ENCODE measurements at regions not wholly inside any gene's neighbourhood (a gene's known extent, or its start where the extent isn't known, plus 50 kb on each side); places are given as distances from the start of the nearest gene placed in this dataset.

DNA sequence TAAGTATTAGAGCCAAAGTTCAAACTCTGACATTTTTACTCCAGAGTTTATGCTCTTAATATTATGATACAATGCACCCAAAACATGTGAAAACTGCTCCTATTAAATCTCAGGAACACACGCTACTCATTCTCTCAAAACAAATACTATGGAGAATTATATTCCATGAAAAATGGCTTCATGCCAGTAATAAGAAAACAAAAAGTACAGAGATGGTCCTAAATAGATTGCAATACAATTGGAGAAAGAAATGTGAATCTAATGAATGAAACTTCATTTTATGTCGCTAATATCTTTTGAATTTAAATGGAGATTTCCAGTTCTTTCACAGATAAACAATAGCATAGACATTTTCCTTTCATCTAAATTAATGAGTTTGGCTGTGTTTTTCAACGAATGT is 384.3 kb downstream of the ADAMTS20 start:
- TF ChIP-seq POLR2A (IDR thresholded peaks at IDR 0.05), result no peak
- TF ChIP-seq EP300 (IDR thresholded peaks at IDR 0.05), result no peak

Measured in tibial nerve (tissue), 3 donors.